ENCODE measurements at regions not wholly inside any gene's neighbourhood (a gene's known extent, or its start where the extent isn't known, plus 50 kb on each side); places are given as distances from the start of the nearest gene placed in this dataset.

- DNase-seq (ENCODE audit: low spot score): no peak
Measured at GRCh38 chr6:167564416-167565250, 239.7 kb downstream of the TTLL2 start.

DNA sequence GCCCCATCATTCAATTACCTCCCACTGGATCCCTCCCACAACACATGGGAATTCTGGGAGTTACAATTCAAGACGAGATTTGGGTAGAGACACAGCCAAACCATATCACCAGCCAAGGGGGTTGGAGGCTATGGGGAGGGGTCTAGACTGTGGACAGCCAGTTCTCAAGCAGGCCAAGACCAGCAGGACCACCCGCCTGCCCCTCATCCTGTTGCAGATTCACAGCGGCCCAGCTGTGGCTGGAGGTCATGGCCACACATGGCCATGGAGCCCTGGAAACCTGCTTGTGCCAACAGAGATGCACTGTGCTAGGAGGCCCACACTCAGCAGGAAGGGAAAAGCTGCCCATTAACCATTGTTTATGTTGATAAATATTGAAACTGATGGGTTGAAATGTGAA, 240.5 kb downstream of the TTLL2 start:
- DNase-seq (ENCODE audit: low spot score): no peak

DNA sequence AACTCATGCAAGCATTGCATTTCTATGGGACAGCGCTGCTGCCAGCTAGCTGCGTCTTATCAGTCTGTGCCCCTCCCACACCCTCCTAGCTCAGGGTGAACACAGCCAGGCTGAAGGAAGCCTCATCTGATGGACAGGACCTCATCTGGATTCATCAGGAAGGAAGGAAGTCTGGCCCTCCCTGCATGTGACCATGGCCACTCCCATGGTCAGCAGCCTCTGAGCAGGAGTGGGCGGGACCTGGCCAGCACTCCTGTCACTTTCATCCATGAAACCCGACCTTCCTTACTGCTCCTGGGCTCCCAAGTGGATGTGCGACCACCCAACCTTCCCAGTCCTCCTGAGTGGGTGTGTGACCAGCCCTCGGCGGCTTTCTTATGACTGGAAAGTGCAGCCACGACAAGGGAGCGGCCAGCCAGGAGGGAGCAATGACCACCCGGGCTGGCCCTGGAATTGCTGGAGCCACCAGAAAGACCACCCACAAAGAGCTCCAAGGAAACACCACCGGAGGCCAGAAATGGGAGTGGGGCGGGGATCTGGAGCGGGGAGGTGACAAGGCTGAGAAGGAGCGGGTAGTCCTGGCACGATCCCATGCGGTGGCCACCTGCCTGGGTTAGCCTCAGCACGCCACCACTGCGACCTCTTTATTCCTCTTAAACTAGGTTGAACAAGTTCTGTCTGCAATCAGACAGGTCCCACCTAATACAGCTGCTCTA, 241.2 kb downstream of the TTLL2 start:
- DNase-seq (ENCODE audit: low spot score): no peak

DNA sequence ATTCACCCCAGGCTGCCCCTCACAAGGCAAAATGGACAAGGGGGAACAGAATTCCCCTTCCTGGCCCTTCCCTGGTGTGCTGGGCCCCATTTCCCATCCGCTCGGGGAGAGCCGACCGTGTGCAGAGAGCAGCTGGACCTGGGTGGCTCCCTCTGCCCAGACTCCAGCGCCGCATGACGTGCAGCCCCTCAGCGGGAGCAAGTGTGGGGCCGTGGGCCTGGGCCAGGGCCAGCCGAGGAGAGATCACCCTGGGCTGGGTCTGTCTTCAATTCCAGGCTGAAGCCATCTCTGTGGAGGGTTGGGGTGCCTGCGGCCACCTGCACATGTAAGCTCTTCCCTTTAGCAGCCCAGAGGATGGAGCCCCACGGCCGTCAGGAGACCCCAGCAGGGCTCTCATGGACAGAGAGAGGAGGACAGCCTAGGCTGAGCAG, 241.8 kb downstream of the TTLL2 start:
- DNase-seq (ENCODE audit: low spot score): no peak

GRCh38 chr6:167567142-167568033, 242.5 kb downstream of the TTLL2 start:
- no peak for DNase-seq (ENCODE audit: low spot score)

DNA sequence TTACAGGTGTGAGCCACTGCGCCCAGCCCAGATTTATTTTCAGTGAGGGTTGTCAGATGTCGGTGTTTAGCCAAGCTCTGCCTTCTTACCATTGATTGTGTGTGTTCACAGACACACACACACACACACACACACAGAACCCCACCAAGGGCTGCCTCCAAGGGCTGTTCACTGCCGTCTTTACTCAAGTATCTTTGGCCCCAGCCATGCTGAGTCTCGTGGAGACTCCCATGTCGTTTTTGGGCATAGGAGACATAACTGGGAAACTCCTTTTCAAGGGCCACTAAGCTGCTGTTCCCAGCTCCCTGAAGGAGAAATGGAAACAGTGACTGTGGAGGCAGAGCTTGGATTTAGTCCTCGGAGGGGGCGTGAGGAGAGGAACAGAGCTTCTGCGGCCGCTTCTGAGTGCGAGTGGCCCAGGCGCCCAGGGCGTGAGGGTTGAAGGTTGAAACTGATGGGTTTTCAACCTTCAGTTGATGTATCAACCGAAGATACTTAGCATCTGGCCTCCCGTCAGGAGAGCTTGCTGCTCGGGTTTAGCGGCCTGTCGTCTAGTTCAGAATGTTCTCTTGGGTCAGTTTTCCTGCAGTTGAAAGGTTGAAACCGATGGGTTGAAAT, 243.6 kb downstream of the TTLL2 start:
- no peak for DNase-seq (ENCODE audit: low spot score)

DNA sequence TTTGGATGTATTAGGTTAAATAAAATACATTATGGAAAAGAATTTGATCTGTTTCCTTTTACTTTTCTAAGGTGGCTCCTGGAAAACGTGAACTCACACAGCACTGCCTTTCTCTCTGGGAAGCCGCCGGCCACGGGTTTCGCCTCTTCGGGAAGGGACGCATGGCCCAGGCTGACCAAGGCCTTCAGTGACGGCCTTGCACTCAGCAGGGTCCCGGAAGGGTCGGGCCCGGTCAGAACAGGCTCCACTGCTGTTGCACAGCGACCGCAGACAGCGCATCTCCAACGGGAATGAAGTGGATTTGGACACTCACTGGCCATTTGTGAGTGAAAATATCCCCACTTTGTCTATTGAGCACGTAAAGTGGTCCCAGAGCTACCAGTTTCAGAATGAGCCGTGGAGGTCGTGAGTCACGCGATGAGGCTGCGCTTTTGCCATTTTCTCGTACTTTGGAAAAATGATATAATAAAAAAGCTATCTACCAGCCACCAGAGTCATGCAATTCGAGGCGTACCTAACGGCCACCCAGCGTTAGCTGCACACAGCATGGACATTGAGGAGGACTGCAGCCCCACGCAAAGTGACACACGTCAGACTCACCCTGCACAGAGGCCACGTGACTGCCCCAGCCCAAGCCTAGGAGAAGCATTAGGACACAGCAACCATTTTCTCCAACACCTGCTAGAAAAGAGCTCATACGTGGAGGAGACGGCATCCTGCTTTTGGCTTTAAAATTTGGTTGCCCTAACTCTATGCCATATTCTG, 244.3 kb downstream of the TTLL2 start:
- DNase-seq (ENCODE audit: low spot score): no peak

- no peak for DNase-seq (ENCODE audit: low spot score)
Measured at GRCh38 chr6:167569879-167570278, 245.0 kb downstream of the TTLL2 start.

DNA sequence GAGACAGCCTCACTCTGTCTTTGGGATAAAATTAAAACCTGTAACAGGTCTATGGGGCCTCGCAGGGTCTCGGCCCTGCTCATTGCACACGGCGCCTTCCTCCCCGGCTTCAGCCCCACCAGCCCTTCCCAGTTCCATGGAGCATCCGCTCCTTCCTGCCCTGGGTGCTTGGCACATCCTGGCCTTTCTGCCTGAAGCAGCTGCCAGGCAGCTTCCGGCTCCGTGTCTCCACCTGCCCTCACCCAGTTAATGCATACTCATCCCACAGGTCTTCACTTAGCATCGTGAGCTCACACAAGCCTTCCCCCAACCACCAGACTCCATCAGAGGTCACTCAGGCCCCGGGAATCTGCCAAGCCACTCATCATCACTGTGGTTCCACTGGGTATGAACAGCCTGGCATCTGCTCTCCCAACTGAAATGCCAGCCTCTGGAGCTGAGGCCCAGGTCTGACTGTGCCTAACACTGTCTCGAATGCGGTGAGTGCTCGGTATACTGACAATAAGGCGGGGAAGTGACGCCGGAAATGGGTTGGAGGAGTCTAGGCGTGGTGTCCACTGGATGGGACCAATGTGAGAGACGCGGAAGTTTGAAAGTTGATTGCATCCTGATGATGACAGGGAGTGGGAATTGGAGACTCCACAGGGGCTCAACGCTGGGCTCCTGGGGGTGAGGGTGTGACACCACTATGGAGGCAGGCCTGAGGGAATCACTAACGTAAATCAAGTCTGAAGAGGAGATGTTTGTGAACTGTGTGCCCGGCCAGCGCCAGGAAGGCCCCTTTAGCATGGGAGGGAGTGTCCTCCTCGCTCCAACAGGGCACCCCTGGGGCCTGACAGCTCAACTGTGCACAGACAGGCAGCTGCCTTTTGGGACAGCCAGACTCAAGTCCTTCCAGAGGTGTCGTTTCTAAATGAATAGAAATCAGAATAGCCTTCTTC, 245.8 kb downstream of the TTLL2 start:
- DNase-seq (ENCODE audit: low spot score): no peak

GRCh38 chr6:167571550-167571949, 246.7 kb downstream of the TTLL2 start:
- no peak for DNase-seq (ENCODE audit: low spot score)

DNA sequence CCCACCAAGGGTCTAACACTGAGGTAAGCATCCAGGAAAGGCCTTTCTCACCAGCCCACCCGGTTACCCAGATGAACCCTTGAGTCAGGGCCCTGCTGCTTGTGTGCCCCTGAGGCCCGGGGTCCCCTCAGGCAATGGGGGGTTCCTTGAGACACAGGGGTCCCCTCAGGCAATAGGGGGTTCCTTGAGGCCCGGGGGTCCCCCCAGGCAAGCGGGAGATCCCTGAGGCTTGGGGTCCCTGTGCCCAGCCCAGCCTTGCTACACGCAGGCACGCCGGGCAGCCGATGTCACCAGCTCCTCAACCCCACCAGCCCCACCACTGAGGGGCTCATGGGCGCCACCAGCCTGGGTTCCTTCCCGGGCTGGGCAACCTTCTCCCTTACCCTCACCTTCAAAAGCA, 247.2 kb downstream of the TTLL2 start:
- no peak for DNase-seq (ENCODE audit: low spot score)

GRCh38 chr6:167572841-167573271, 248.0 kb downstream of the TTLL2 start:
- DNase-seq (ENCODE audit: low spot score): no peak

DNA sequence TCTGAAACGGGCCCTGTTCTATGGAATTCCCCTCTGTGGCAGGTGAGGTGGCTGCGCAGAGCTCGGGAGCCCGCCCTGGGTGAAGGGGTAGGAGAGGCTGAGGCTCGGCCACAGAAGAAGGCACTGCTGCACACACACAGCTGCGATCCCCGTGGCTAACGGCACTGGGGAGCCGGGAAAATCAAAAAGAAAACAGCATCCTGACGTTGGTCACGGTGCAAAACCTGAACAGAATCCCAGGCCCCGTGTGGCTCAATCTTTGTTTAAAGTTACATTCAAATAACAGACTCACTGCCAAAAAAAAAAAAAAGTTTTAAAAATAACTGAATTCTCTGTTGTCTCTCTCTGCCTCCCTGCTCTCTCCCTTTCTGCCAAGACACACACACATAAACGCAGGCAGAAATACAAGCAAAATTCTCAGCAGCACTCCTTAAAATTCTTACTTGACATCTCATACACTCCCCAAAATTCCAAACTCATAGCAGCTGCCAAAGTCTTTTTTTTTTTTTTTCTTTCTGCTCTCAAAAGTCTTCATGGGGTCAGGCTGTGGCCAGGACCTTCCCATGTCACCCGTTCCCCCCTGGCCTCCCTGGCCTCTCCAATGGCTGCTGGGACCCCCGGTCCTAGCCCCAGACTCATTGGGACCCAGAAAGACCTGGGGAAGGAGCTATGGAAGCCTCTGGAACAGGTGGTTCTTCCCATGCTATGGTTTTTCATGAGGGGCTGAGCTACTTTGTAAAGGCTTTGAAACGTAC, 248.8 kb downstream of the TTLL2 start:
- no peak for DNase-seq (ENCODE audit: low spot score)

GRCh38 chr6:167574431-167575151, 249.7 kb downstream of the TTLL2 start:
- no peak for DNase-seq (ENCODE audit: low spot score)

- DNase-seq (ENCODE audit: low spot score): no peak
Measured at GRCh38 chr6:167575158-167575696, 250.3 kb downstream of the TTLL2 start.

DNA sequence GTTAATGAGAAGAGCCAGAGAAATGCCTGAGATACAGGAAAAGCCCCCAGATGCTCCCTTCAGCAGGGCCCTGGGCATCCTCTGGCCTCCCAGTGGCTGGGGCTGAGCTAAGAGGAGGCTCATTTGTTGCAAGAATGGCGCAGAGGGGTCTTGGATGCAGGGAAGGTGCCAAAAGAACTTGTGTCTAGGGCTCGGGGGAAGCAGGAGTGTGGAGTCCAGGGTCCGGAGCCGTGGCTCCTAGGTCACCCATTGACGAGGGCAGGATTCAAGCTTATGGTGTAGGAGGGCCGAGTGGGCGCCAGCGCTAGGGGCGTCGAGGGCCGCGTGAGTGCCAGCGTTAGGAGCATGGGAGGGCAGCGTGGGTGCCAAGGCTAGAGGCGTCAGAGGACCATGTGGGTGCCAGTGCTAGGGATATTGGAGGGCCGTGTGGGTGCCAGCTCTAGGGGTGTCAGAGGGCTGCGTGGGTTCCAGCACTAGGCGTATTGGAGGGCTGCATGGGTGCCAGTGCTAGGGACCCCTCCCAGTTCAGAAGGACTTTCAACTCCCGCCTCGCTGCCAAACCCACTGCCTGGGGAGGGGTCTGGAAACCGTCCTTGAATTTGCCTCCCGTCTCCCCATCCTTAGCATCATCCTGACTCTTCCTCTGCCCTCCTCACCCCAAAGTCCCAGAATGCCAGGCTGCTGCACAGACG, 250.5 kb upstream of the AFDN start:
- DNase-seq (ENCODE audit: low spot score): no peak

DNA sequence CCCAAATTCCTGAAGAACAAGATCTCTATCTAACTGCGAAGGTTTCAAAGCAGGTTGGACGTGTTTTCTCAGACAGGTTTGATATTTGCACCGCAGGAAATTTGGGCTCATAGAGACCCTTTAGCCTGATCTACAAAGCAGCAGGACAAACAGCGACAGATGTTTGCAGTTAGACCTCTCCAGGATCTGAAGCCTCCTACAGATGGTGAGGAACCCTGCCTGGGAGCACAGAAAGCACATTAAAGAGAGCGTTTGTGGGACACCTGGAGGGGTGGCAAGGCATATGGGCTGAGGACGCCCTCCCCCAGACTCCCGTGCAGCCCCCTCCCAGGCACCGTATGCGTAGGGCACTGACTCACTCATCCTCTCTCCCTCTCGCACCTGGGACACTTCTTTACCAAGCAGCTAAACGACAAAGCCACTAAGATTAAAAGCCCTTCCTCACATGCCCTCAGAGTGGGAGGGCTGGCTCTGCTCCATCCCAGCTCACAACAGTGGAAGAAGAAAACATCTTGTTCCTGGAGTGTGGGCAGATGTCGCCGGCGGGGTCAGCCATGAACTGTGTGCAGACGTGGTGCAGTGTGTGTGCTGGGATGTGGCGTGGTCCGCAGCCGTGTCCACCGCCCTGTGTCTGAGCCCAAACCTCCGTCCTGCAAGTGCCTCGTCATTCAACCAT, 249.7 kb upstream of the AFDN start:
- no peak for DNase-seq (ENCODE audit: low spot score)

Data from SK-N-DZ (cell line).